LNCAP (cell line): ENCODE measurements at regions not wholly inside any gene's neighbourhood (a gene's known extent, or its start where the extent isn't known, plus 50 kb on each side); places are given as distances from the start of the nearest gene placed in this dataset.

Experiments used
- CTCF ChIP-seq: fragments of 450-650 bp; IDR thresholded peaks from 2 replicates; pipeline ENCODE4 v1.5.1; 2017; ENCODE audit warnings: mild to moderate bottlenecking

DNA sequence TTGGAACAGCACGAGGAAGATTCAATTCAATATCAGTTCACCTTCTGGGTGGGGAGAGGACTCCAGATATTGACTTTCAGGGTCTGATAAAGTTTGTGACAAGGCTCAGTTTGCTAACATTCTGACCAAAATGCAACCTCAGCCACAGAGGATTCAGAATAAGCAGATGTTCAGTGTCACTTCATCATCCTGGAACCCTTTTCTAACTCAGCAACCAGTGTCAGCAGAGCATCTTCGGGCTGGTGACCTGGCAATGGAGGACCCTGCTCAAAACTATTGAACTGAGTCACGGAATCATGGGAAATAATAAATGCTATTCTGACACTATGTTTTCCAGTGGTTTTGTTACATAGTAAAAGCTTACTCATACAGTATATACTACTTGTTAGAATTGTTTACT lies 433.4 kb upstream of the CFAP20DC start:
- no peak for TF ChIP-seq CTCF

DNA sequence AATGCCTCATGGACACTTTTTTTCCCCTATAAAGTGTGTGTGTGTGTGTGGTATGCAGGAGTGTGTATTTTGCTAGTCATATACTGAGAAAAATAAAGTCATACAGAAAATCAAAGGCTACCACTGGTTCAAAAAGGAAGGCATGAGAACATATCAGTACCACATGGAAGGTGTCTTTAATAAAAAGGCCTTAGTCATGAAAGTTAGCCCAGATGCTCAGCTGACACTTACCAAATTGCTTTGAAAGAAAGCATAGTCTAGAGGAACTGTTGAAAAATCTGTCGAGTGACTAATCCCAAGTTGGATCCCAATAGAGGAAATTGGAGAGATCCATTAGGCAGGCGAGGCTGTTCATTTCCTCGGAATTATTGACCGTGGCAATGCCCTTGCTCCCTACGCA lies 432.9 kb upstream of the CFAP20DC start:
- no peak for TF ChIP-seq CTCF

DNA sequence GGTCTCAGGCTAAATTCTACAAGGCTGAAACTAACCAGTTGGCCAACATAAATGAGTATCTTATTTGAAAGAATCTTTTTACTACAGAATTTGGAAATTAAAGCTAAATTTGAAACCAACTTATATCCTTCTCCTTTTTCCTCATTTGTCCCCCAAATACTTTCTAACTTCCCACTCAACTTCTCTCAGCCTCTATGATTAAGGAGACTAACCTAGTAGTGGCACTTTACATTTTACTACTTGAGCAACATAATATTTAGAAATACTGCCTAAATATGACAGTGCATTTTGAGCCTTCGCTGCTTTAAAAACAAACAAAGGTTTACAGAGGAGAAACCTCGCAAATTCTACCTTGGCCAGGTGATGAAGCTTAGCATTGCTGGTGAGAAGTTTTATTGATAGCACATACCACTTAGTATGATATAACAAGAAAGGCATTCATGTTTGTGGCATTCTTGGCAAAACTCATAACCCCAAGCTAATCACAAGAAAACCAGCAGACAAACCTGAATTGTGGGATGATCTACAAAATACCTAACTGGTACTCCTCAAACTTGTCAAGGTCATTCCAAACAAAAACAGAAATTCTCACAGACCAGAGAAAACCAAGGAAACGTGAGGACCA lies 432.1 kb upstream of the CFAP20DC start:
- no peak for TF ChIP-seq CTCF

- no peak for TF ChIP-seq CTCF
Measured at GRCh38 chr3:59480486-59480995, 430.7 kb upstream of the CFAP20DC start.

- no peak for TF ChIP-seq CTCF
Measured at GRCh38 chr3:59473636-59474035, 423.8 kb upstream of the CFAP20DC start.

DNA sequence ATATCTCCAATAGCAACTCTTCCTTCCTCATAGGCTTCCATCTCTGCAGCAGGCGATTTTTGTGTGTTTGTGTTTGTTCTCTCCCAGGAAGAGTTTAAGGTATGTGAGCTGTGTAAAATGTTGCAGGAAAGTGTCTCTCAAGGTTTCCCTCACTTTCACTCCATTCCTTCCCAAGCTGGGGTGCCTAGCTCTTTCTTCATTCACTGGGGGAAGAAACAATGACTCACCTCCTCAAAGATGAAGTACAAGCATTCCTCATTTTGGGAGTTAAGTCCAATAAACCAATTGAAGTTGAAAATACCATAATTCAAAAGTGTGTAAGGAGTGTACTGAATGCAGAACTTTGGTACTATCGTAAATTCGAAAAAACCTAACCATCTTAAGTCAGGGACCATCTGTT lies 422.7 kb upstream of the CFAP20DC start:
- TF ChIP-seq CTCF: no peak

DNA sequence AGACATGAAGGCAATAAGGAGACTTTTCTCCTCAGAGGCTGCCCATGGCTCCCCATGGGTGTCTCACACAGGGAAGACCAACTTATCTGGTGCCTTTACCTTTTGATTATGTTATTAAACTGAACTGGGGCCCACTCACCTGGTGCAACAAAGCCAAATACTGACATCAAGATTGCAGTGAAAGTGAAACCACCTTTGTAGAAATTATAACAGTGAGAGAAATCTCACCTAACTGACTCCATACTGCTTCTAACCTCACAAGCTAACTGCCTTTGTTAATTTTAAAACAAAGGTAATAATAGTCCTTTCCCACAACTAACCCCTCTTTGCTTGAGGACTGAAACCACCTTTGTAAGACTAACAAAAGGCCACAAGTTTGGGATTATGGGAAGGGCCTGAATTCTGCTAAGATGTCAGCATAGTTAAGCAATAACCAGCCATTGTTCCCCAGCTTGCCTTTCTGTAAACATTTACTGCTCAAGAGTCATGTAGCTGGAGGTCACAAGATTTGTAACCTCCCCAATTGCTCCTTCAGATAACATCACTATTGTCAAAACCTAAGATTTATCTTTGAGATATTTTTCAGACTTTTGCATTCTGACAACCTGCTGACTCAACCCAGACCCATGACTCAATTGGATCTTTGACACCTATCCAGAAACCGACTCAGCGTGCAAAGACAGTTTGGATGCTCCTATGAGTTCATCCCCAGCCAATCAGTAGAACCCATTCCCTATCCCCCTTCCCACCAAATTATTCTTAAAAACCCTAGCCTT lies 420.3 kb upstream of the CFAP20DC start:
- no peak for TF ChIP-seq CTCF
